ENCODE measurements at regions not wholly inside any gene's neighbourhood (a gene's known extent, or its start where the extent isn't known, plus 50 kb on each side); places are given as distances from the start of the nearest gene placed in this dataset.

DNA sequence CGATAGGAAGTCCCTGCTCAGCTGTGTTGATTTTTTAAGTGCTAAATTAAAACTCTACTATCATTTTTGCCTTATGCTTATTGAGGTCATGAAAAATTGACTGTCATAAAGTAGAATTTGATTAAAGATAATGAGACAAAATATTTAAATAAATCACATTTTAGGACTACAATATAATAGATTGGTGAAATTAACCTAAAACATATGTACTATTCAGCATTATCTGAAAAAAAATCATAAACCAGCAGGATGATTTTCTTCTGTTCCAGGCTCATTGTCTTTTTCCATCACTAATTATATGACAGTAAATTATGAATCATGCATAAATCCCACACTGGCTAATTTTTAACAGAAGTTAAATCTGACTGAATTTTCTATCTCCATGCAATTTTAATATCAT lies 373.6 kb upstream of the NRSN1 start:
- TF ChIP-seq CTCF (IDR thresholded peaks at IDR 0.05; ENCODE audit: poor library complexity) (no peak), EZH2 (IDR thresholded peaks at IDR 0.05; ENCODE audit: borderline replicate concordance) (no peak)
